K562 (cell line): ENCODE measurements at regions not wholly inside any gene's neighbourhood (a gene's known extent, or its start where the extent isn't known, plus 50 kb on each side); places are given as distances from the start of the nearest gene placed in this dataset.

Source experiments
- ATAC-seq: fragments of 200-7000 bp; cut with Tn5 transposase; 3 replicates; pipeline ENCODE4 v1.9.1; 2020; ENCODE audit warnings: moderate library complexity
- BruUV-seq: library from RNA; stranded (reverse); fragments of 400-500 nt; replicated peaks from 2 replicates; lab custom pipeline; 2021; lab: Mats Ljungman, UMichigan
- CTCF ChIA-PET: fragments of 300-600 bp; formaldehyde crosslinking; extraction: SDS; loops from one replicate; lab custom pipeline; 2021; ENCODE audit warnings: low intra/inter-chr PET ratio; lab: Yijun Ruan, JAX
- POLR2A ChIA-PET: fragments of 300-600, 350-650 bp; sonication (Branson Sonifier 250); formaldehyde crosslinking; extraction: SDS; loops from one replicate; lab custom pipeline; 2021; ENCODE audit warnings: antibody characterized with exemption, inconsistent platforms; lab: Yijun Ruan, JAX
- DNase-seq, 4 experiments: peaks; one replicate each; pipeline versions ENCODE4 v3.0.0 to v3.0.0-alpha.2; 2011 to 2018; ENCODE audit warnings: low spot score in 3 of 4, mixed read lengths in 3 of 4; ENCODE audit errors: extremely low read depth in 1 of 4
- FAIRE-seq: peaks from 2 replicates; lab custom pipeline; 2011; peaks lifted over from hg19 to GRCh38; lab: Jason Lieb, UNC
- H2AFZ ChIP-seq: 2 replicates; pipeline ENCODE4 v1.6.0; 2011; ENCODE audit warnings: low read depth, low read length, control low read depth, inconsistent platforms
- H3K27ac ChIP-seq: fragments of 200-600 bp; 3 replicates; pipeline ENCODE4 v1.8.0; 2011; ENCODE audit warnings: low read depth, mild to moderate bottlenecking, control low read depth, inconsistent platforms, low read length, moderate library complexity, mixed read lengths; ENCODE audit errors: extremely low read depth
- H3K27me3 ChIP-seq, 2 experiments: fragments of 300-600 bp in 1 of 2; 2 replicates in 1 of 2; 3 replicates in 1 of 2; pipeline versions ENCODE4 v1.6.0 to v1.8.0; 2011; ENCODE audit warnings: inconsistent platforms in 2 of 2, low read length in 2 of 2, mild to moderate bottlenecking in 1 of 2, mixed read lengths in 1 of 2, moderate library complexity in 1 of 2; ENCODE audit not compliant: control insufficient read depth in 2 of 2, insufficient read depth in 2 of 2
- H3K36me3 ChIP-seq: fragments of 300-600 bp; 3 replicates; pipeline ENCODE4 v1.8.0; 2011; ENCODE audit warnings: mild to moderate bottlenecking, low read length, inconsistent platforms; ENCODE audit not compliant: control insufficient read depth, insufficient read depth
- H3K4me1 ChIP-seq, 2 experiments: fragments of 200-600 bp in 1 of 2; replicated peaks in 1 of 2; 2 replicates in 1 of 2; 3 replicates in 1 of 2; pipeline versions ENCODE4 v1.5.1 to v1.8.0; 2011; ENCODE audit warnings: inconsistent platforms in 2 of 2, low read length in 2 of 2, mild to moderate bottlenecking in 1 of 2, mixed read lengths in 1 of 2, moderate library complexity in 1 of 2; ENCODE audit not compliant: control insufficient read depth in 2 of 2, insufficient read depth in 2 of 2
- H3K4me2 ChIP-seq: 2 replicates; pipeline ENCODE4 v1.6.1; 2011; ENCODE audit warnings: low read length, control low read depth, inconsistent platforms, mixed read lengths; ENCODE audit not compliant: insufficient read depth
- H3K4me3 ChIP-seq: fragments of 200-600 bp; sonication (generic), shearing (Covaris generic); 2 replicates; pipeline ENCODE4 v1.5.1; 2016; ENCODE audit warnings: control low read depth, inconsistent platforms
- H3K79me2 ChIP-seq: fragments of 200-600 bp; 3 replicates; pipeline ENCODE4 v1.8.0; 2011; ENCODE audit warnings: low read length, inconsistent platforms; ENCODE audit not compliant: control insufficient read depth, insufficient read depth
- H3K9ac ChIP-seq, 2 experiments: 2 replicates each; pipeline versions ENCODE4 v1.6.0 to v1.6.1; 2011; ENCODE audit warnings: low read depth in 2 of 2, low read length in 2 of 2, control low read depth in 1 of 2, inconsistent platforms in 1 of 2, mild to moderate bottlenecking in 1 of 2, mixed read lengths in 1 of 2; ENCODE audit not compliant: insufficient read depth in 1 of 2
- H3K9me1 ChIP-seq: one replicate; pipeline ENCODE4 v1.6.0; 2011; ENCODE audit warnings: inconsistent platforms, mild to moderate bottlenecking, low read length, moderate library complexity; ENCODE audit not compliant: control insufficient read depth, insufficient read depth
- H3K9me3 ChIP-seq: replicated peaks from 2 replicates; pipeline ENCODE4 v1.5.1; 2011; ENCODE audit warnings: low read depth, low read length, inconsistent platforms; ENCODE audit not compliant: control insufficient read depth, insufficient read depth
- H4K20me1 ChIP-seq: replicated peaks from 2 replicates; pipeline ENCODE4 v1.6.1; 2011; ENCODE audit warnings: low read length, inconsistent platforms, mixed read lengths; ENCODE audit not compliant: control insufficient read depth, insufficient read depth
- ESRRA ChIP-seq: fragments of 450-650 bp; IDR thresholded peaks from 2 replicates; pipeline ENCODE4 v1.6.1; 2014; ENCODE audit warnings: low read depth, mild to moderate bottlenecking, moderate library complexity, borderline replicate concordance
- HNRNPK ChIP-seq: fragments of 200-400 bp; formaldehyde crosslinking; IDR thresholded peaks from one replicate; pipeline ENCODE4 v1.6.1; 2018; ENCODE audit warnings: mild to moderate bottlenecking, low read depth, low read length; ENCODE audit not compliant: poor library complexity, severe bottlenecking
- KHSRP ChIP-seq: fragments of 450-650 bp; IDR thresholded peaks from 2 replicates; pipeline ENCODE4 v1.6.1; 2017
- LCOR ChIP-seq: sonication (generic); formaldehyde crosslinking; IDR thresholded peaks from 2 replicates; pipeline ENCODE4 v1.8.0; 2022; ENCODE audit warnings: mild to moderate bottlenecking, missing genetic modification reagents
- POLR2H ChIP-seq: IDR thresholded peaks from 2 replicates; pipeline ENCODE4 v1.6.1; 2016; ENCODE audit warnings: missing genetic modification characterization, low read depth, mild to moderate bottlenecking, control low read depth, missing compliant biosample characterization, moderate library complexity
- SRSF9 ChIP-seq: fragments of 200-400 bp; formaldehyde crosslinking; IDR thresholded peaks from 2 replicates; pipeline ENCODE4 v1.6.1; 2017; ENCODE audit warnings: low read depth, low read length, borderline replicate concordance
- STAT5B ChIP-seq: fragments of 250-450 bp; sonication (Bioruptor Pico); IDR thresholded peaks from 2 replicates; pipeline ENCODE4 v1.8.0; 2021; ENCODE audit warnings: mild to moderate bottlenecking, inconsistent platforms
- TBL1XR1 ChIP-seq, 2 experiments: IDR thresholded peaks; 2 replicates each; pipeline ENCODE4 v1.6.1; 2012; ENCODE audit warnings: improper control_type of control experiment in 2 of 2, low read length in 2 of 2, mild to moderate bottlenecking in 1 of 2
- TEAD2 ChIP-seq: fragments of 450-650 bp; IDR thresholded peaks from 2 replicates; pipeline ENCODE4 v1.6.1; 2016; ENCODE audit warnings: missing genetic modification characterization, control low read depth, missing compliant biosample characterization
- ZBED1 ChIP-seq: IDR thresholded peaks from 2 replicates; pipeline ENCODE4 v1.6.1; 2014
- ZNF24 ChIP-seq: fragments of 450-650 bp; IDR thresholded peaks from 2 replicates; pipeline ENCODE4 v1.6.1; 2016
- ZNF280A ChIP-seq: fragments of 450-650 bp; IDR thresholded peaks from 2 replicates; pipeline ENCODE4 v1.6.1; 2018; ENCODE audit warnings: mild to moderate bottlenecking, low read depth; ENCODE audit not compliant: partially characterized antibody
- WGBS: fragments of 100-300 bp; shearing (Covaris generic); methylation state at CpG from one replicate; pipeline ENCODE4 v1.1.6; 2016; ENCODE audit warnings: low coverage, mixed read lengths; ENCODE audit not compliant: insufficient coverage; ENCODE audit errors: missing lambda C conversion rate; 5-methylcytosine and 5-hydroxymethylcytosine counted together
- in situ Hi-C: fragments of 300-500 bp; cut with MboI; formaldehyde crosslinking; loops from 4 replicates; pipeline ENCODE4 v1.15.0; 2018; ENCODE audit warnings: inconsistent platforms, mixed read lengths
- intact Hi-C: fragments of 100-400 bp; cut with micrococcal nuclease; formaldehyde crosslinking; loops from 2 replicates; pipeline ENCODE4 v1.14.2; 2022

GRCh38 chr4:138727731-138728130, 287.9 kb upstream of the NOCT start:
- in situ Hi-C loops (no loop called here), intact Hi-C loops (no loop called here)
- CTCF ChIA-PET, result no interaction called here
- Histone ChIP-seq H3K4me1 (no peaks in the 10 kb centered on the region), H3K79me2 (no peaks in the 10 kb centered on the region), H2AFZ (no peak overlapping the region), H3K4me2 (no peak overlapping the region), H3K9me3 (no peaks in the 10 kb centered on the region), H3K27me3 (peaks cover 5 to 7% of the 10 kb centered on the region in 2 experiments; a peak in 3 of 5 replicates), H3K36me3 (no peaks in the 10 kb centered on the region), H3K9ac (no peak overlapping the region), H3K4me3 (no peak overlapping the region), H3K9me1 (no peaks in the 10 kb centered on the region), H3K27ac (no peak overlapping the region), H4K20me1 (no peaks in the 10 kb centered on the region)
- BruUV-seq, result no TSS peak
- WGBS, result 2% methylated on average over 3 of the region's 3 CpGs
- no peak for FAIRE-seq
- DNase-seq, result no peak
- no peak for ATAC-seq
- TF ChIP-seq SRSF9 (no peak), HNRNPK (no peak), POLR2H (tag) (no peak), LCOR (CRISPR knock-in tag) (no peak), KHSRP (no peak), ZNF280A (no peak), TEAD2 (no peak), TBL1XR1 (IDR thresholded peaks at IDR 0.05; ENCODE audit: low read length in 2 of 2) (no peak), ZNF24 (no peak), ZBED1 (no peak), STAT5B (CRISPR knock-in tag) (no peak), ESRRA (no peak)
- TF ChIP-seq, all 486 proteins: peak for 0
- POLR2A ChIA-PET, result interaction anchor here (0.7 to 1.0 kb wide), 2 partner anchors 11 to 536 kb away, joined by 3 to 4 read pairs; no protein-coding TSS in a partner anchor
